Nucleus accumbens (tissue), 56 donors: ENCODE measurements at regions not wholly inside any gene's neighbourhood (a gene's known extent, or its start where the extent isn't known, plus 50 kb on each side); places are given as distances from the start of the nearest gene placed in this dataset.
"Not testable (repeated sequence)": the region's sequence is repeated elsewhere in the genome, so short reads cannot be mapped to it uniquely, and the experiment has no call there.

Experiments used
- DNase-seq, 56 donors: peaks; one replicate each; lab custom pipeline; 2025; lab: John Stamatoyannopoulos, UW

DNA sequence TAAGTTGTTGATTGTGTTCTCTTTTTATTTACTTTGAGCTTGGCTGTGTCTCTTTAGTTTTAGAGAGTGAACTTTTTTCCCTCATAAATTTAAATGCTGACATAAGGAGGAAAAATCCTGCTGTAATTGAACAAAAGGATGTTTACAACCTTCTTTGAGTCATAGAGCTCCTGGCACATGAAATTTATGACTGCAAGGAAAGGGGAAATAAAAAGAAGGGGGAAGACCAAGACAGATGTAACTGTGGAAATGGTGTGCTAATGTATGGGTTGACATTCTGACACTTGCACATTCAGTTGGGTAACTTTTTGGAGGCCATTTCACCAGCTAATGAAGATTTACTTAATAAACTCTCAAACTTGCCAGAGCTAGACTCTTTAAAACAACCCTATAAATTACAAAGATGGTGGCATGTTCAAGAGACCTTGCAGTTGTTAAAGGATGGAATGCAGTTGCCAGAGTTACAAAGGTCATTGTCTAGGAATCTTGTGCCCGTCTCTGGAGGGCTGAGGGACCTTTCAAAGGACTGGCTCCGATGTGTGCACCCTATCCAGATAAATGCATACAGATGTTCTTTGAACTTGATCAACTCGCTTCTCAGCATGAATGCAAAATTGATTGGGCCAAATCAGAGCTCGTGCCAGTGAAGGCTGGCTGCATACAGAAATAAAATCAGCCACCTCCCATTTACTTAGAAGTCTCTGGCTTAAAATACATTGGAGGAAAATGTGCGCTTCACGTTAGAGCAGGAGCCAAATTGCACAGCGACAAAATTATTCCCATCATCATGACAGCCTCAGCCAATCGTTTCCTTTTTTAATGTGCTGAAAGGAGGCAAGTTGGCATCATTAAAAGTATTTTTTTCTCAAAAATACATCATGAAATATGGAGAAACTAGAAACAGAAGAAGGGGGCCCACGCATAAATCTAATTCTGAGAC, 289.0 kb upstream of the XYLT1 start:
- no peak for DNase-seq

DNA sequence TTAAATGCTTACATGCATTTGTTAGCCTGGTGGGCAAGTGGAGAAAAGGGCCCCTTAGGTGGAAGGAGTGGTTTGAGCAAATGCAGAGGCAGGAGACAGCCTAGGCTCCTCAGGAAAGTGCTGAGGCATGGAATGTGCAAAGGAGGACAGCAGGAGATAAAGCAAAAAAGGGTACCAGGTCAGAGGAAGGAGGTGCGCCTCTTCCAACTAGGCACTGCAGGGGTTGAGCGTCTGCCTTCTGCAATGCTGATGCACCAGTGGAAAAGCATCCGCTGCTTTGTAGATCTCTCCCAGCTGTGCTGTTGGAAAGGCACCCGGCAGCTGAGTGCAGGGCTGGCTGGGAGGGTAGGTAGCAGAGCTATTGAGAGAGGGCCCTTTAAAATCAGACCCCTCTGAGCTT, 287.0 kb upstream of the XYLT1 start:
- DNase-seq: no peak

DNA sequence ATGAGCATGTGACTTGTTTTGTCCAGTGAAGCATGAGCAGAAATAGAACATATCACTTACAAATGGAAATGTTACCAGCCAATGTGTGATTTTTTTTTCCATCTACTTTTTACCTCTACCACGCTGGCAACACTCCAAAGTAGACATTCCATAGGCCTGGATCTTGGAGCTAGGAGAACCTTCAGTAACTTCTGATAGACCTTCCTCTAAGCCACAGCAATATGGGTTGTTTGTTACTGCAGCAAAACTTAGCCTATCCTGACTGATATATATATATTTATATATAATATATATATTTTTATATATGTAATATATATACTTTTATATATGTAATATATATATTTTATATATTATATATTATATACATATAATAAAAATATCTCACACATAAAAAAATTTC, 284.4 kb upstream of the XYLT1 start:
- DNase-seq: no peak

DNA sequence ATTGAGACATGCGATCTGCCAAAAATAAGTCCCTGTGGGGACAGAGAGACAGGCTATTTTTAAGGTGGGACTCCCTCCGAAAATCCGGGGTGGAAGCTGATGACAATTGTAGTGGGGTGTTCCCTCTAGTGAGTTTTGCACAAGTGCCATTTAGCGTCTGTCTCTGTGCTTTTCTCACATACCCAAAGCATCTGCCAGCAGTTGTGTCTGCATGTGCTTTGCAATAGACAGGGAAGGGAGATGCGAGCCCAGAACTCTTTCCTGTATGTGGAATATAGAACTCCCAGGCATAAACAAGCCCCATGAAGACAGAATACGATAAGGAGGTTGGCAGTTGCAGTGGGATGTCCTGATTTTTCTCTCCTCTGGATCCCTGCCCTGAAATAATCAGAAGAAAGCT, 282.7 kb upstream of the XYLT1 start:
- DNase-seq: no peak

DNA sequence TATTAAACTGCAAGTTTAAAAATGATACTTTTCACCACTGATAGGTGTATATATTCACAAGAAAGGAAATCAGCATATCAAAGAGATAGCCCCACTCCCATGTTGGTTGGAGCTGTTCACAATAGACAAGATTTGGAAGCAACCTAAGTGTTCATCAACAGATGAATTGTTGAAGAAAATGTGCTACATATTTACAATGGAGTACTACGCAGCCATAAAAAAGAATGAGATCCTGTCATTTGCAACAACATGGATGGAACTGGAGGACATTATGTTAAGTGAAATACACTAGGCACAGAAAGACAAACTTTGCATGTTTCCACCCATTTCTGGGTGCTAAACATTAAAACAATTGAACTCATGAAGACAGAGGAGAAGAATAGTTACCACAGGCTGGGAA, 278.9 kb upstream of the XYLT1 start:
- DNase-seq: no peak

DNA sequence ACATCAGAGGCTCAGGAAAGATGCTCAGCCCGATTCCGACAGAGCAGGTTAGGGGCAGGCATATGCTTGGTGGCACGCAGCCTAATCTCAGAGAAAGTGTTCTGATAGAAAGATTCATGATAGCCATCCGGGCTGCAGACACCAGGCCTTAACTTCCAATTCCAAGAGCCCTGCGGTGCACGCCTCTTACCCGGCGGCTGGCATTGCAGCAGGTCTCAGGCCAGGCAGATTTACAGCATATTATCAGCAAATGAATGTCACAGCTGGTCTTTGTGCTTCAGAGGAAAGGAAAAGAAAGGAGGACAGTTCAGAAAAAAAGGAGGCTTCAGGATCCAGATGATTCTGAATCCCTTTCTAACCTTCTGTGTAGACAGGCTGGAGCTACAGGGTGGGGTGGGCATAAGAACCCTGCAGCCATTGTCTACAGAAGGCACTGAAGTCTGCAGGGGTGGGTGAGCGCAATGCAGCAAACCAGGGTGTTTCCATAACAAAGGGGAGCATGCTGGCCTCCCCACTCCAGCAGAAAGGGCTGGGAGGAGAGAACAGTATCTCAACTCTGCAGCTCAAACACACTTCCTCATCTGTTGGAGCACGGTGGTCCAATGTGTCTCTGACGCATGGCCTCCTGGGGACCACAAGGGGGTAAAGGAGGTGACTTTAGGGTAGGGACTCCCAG, 277.4 kb upstream of the XYLT1 start:
- no peak for DNase-seq

DNA sequence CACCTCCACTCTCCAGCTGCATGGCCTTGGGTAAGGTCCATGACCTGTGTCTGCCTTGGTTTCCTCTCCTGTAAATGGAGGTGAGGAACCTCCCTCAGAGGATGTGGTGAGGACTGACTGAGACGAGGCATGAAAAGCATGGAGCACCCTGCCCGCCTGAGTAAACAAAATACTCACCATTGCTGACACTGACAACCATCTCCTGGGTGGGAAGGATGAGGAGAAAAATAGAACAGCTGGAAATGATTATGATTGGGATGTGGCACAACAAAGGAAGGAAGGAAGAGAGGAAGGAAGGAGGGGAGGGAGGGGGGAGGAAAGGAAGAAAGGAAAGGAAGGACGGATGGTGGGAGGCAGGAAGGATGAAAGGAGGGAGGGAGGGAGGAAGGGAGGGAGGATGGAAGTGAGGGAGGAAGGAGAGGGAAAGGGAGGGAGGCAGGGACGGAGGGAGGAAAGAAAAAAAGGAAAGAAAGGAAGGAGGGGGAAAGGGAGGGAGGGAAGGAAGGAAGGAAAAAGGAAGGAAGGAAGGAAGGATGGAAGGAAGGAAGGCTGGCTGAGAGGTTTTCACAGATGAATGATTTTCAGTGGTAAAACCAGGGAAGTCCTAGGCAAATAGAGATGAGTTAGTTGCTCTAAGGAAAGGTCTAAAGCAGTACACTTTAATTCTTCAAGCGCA, 276.5 kb upstream of the XYLT1 start:
- DNase-seq: no peak

DNA sequence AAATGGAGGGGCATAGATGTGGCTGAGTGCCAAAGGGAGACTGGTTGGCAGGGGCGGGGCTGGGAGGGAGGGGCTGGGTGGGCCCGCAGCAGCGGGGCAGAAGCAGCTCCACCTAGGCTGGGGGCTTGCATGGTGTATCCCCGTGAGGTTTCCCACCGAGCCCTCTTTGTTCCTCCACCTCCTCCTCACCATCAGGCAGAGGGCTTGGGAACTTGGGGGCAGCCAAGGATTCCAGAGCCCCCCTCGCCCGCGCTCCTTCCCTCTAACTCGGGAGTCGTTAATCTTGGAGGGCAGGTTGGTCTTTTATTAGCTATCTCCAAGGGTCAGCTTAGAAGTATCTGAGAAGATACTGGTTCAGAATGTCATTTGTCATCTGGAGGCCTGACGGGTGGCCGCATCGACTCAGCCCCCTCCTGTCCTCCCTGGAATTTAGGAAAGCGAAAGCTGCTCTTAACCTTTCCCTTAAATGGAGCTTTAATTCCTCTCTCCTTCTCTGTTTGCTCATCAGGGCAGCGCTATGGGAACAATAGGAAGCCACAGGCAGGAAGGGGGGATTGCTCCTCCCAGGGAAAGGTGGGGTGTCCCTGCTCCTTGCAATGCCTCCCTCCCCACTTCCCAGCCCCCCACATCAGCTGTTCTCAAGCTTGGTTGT, 274.3 kb upstream of the XYLT1 start:
- DNase-seq: no peak

DNA sequence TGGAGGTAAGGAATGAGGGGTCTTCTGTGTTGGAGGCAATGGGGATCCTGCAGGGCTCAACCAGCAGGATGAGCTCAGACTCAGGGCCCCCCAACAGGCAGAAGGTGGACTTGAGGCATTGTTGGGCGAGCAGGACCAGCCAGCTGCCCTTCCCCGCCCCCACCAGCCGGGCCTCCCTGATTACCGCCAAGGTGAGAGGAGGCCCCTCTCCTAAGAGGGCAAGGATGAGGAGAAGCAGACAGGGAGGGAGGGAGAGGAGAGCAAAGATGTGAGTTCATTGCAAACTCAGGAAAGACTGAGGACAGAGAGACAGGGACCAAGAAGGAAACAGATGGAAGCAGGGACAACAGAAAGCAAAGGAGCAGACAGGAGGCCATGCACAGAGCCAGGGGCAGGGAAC, 272.8 kb upstream of the XYLT1 start:
- no peak for DNase-seq

DNA sequence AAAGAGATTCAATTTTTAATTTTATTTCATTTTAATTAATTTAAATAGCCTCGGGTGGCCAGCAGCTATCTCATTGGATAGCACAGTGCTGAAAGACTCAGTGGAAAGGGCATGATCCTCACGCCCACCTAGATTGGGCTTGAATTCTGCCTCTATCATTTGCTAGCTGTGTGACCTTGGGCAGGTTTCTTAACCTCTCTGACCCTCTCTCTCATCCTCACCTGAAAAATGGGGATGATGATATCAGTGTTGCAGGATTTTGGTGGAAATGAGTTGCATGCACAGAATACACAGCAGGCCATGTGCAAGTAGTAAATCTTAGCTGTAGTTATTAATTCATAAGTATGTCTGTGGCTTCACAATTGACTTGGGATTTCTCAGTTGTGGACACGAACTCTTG, 272.4 kb upstream of the XYLT1 start:
- no peak for DNase-seq

DNA sequence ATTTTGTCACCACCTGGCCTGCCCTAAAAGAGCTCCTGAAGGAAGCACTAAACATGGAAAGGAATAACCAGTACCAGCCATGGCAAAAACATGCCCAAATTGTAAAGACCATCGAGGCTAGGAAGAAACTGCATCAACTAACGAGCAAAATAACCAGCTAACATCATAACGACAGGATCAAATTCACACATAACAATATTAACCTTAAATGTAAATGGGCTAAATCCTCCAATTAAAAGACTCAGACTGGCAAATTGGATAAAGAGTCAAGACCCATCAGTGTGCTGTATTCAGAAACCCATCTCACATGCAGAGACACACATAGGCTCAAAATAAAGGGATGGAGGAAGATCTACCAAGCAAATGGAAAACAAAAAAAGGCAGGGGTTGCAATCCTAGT, 264.3 kb upstream of the XYLT1 start:
- DNase-seq: not testable (repeated sequence)

DNA sequence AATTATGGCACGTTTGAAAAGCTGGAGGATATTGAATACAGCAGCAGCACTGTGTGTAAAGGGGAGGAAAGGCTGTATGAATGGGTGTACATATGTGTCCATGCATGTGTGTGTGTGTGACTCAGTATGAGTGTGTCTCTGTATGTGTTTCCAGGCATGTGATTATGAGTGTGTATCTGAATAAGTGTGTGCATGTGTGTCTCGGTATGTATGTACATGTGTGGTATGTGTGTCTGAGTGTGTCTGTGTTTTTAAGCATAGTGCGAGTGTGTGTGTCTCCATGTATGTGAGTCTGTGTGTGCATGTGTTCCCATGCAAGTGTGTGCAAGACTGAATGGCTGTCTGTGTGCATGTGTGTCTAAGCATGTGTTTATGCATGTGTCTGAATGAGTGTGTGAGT, 259.1 kb upstream of the XYLT1 start:
- no peak for DNase-seq

DNA sequence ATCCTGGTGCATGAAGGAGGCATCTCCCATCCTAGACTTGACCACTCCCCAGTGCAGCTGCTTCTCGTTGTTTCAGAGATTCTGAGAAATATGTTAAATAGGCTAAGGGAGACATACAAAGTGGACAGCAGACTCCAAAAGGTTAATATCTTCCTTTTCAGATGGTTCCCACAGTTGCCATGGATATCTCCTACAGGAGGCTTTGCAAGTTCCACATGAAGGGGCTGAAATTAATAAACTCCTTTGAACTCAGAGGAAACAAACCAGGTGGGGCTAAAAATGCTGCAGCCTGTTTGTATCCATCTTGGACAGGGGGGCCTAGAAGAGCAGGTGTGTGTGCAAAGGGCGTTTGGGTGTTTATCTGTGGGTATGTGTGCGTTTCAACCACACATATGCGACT, 257.4 kb upstream of the XYLT1 start:
- DNase-seq: no peak

DNA sequence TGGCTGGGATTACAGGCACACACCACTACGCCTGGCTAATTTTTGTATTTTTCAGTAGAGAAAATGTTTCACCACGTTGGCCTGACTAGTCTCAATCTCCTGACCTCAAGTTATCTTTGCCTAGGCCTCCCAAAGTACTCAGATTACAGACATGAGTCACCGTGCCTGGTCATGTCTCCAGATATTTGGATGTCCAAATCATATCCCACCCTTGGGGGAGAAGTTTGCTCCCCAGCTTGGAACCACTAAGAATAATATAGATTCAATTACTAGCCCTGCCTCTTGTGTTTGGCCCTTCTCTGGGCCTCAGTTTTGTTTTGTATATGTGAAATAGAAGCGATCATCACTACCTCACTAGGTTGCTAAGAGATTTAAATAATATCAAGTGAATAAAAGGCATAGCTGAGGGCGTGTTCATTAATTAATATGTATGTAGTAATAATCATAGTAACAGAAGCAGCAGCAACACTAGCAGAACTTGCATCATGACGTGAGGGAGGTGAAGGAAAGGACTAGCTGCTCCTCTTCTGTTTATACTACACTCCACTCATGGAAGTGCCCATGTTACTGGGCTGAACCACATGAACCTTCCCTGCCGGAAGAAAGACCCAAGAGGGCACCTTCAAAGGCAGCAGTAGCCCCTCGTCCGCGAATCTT, 253.6 kb upstream of the XYLT1 start:
- no peak for DNase-seq

DNA sequence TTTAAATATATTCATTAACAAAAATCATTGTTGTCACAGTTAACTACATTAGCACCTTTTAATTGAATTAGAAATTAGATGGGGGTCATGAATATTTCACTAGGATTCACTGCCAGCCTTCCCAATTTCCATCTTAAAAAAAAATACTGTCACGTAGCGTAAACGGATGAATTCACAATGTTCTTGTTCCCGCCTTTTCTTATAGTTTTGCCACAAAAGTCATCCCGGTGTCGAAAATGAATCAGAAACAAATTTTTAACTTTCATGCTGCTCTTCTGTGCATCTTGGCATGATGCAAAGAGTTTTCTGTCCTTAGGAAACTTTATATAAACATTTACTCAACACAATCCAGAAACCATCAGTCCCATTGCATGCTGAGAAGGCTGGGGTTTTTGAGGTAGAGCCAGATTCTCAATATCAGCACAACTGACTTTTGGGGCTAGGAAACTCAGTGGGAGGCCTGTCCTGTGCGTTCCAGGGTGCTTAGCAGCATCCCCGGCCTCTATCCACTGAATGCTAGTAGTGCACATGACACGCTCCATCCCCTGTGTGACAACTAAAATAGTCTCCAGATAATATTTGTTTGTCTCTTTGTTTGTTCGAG, 252.9 kb upstream of the XYLT1 start:
- no peak for DNase-seq

DNA sequence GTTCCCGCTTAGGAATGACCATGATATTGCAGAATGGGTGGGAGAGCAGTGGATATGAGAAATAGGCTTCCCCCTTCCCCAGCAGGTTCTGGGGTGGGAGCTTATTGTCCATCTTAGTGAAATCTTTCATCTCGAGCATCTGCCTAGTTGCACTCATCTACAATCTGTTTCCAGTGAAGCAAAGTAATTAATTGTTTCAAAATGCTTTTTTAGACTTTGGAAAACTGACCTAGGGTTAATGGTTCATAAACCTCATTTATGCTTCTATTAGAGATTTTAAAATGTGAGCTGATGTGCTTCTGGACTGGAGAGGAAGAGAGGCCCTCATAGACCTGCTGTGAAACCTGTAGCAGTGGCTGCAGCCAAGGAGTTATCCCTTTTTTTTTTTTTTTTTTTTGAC, 247.7 kb upstream of the XYLT1 start:
- DNase-seq: no peak

DNA sequence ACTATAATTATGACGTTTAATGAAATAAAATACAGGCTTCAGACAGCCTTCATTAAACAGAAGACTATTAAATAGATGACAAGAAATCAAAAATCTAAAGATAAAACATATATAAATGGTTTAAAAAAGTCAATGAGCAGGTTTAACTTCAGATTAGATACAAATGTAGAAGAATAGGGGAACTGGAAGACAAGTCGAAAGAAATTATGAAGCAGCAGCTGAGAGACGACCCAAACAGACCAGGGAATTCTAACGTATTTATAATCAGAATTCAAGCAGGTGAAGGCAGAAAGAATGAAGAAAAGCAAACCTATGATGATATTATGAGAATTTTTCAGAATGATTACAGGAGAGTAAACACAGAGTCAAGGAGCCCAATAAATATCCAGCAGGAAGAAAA, 235.1 kb upstream of the XYLT1 start:
- DNase-seq: no peak

DNA sequence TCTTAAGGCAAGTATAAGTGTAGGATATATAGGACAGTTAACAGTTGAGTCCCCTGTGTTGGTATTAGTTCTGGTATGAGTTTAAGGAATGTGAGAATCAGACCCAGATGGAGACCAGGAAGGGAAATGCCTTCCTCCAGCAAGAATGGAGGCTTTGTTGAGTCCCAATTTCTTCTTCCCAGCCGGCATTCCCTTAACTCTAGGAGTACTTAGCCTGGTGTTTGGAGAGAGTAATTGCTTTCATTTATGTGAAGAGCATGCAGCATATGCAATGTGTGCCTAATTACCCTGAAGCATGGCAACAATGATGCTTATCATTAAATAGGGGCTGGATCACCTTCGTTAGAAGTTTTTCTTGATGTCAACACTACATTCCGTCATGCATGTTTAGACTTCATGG, 225.9 kb upstream of the XYLT1 start:
- no peak for DNase-seq

DNA sequence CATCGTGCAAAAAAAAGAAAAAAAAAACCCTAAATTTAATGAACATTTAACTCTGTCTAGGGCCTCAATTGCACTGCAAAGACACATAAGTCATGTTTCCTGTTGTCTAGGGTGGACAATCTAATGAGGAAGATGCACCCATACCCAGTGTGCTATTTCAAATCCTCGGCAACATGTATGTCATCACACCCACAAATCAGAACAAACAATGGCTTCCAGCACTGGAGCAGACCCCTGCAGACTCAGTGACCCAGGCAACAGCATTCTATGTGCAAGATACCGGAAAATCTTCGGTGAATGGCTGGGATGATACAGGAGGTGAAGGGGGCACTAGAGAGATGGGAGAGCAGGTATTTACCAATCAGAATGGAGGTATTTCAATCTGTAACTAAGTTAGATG, 221.7 kb upstream of the XYLT1 start:
- no peak for DNase-seq

DNA sequence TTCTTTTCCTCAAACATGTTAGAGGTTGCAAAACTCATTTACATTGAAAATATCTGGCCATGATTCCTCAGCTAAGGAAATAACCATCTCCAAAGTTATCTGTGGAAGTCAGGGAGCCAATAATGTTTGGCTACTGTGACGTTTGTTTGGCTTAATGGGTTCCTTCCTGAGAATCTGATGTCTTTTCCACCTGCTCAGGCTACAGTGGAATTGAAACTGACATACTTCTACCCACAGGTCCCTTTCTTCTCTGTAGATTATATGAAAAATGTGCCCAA, 221.1 kb upstream of the XYLT1 start:
- no peak for DNase-seq
